Transverse colon (tissue), 4 donors: ENCODE measurements at regions not wholly inside any gene's neighbourhood (a gene's known extent, or its start where the extent isn't known, plus 50 kb on each side); places are given as distances from the start of the nearest gene placed in this dataset.

Experiments
- DNase-seq: peaks from one replicate; pipeline ENCODE4 v3.0.0-alpha.2; 2019
- H3K27ac ChIP-seq, 4 donors: fragments of 200-600 bp; sonication (generic); 2 replicates each; pipeline ENCODE4 v1.5.1; 2016 to 2018; ENCODE audit warnings: inconsistent platforms in 4 of 4
- H3K27me3 ChIP-seq: fragments of 200-600 bp; sonication (generic); 2 replicates; pipeline ENCODE4 v1.5.1; 2017; ENCODE audit warnings: inconsistent platforms
- H3K36me3 ChIP-seq, 4 donors: fragments of 200-600 bp; sonication (generic); 2 replicates each; pipeline ENCODE4 v1.5.1; 2017 to 2019; ENCODE audit warnings: inconsistent platforms in 4 of 4
- H3K4me1 ChIP-seq, 4 donors: fragments of 200-600 bp; sonication (generic); 2 replicates each; pipeline ENCODE4 v1.5.1; 2017 to 2020; ENCODE audit warnings: inconsistent platforms in 4 of 4
- H3K4me3 ChIP-seq, 4 donors: fragments of 200-600 bp; sonication (generic); 1 replicate in 1 of 4; 2 replicates in 3 of 4; pipeline versions ENCODE4 v1.5.1 to v1.6.1; 2017 to 2019; ENCODE audit warnings: inconsistent platforms in 4 of 4
- H3K9me3 ChIP-seq, 2 donors: fragments of 200-600 bp; sonication (generic); 2 replicates each; pipeline ENCODE4 v1.5.1; 2017 to 2019; ENCODE audit warnings: inconsistent platforms in 2 of 2
- EP300 ChIP-seq: sonication (generic); formaldehyde crosslinking; IDR thresholded peaks from one replicate; pipeline ENCODE4 v1.6.1; 2017; ENCODE audit warnings: antibody characterized with exemption, low read depth
- POLR2A ChIP-seq: fragments of 450-650 bp; IDR thresholded peaks from one replicate; pipeline ENCODE4 v1.6.1; 2016; ENCODE audit warnings: antibody characterized with exemption, mild to moderate bottlenecking, moderate library complexity
- POLR2AphosphoS5 ChIP-seq, 3 donors: sonication (generic); formaldehyde crosslinking; IDR thresholded peaks; one replicate each; pipeline ENCODE4 v1.6.1; 2016; ENCODE audit warnings: antibody characterized with exemption in 3 of 3
- WGBS, 2 donors: methylation state at CpG; one replicate each; pipeline ENCODE4 v1.1.5; 2018; ENCODE audit warnings: low coverage in 1 of 2; 5-methylcytosine and 5-hydroxymethylcytosine counted together
- in situ Hi-C, 4 donors: fragments of 200-750 bp; cut with MboI; loops; one replicate each; pipeline versions ENCODE4 v1.15.0 to v1.15.1; 2017; ENCODE audit warnings: low sequenced_read_pairs in 3 of 4, low pct_ligation_motif_present in 1 of 4, low pct_unique_long_range_greater_than_20kb in 1 of 4
- intact Hi-C: fragments of 100-400 bp; cut with DNase I; formaldehyde crosslinking; loops from one replicate; pipeline ENCODE4 v1.15.1; 2023; ENCODE audit warnings: low total_unique reads
- TF ChIP-seq, protein P1 (sequence below), 5 experiments: fragments of 200-600 bp in 3 of 5; fragments of 450-650 bp in 2 of 5; sonication (generic) in 3 of 5; IDR thresholded peaks; 1 replicate in 2 of 5; 2 replicates in 3 of 5; pipeline ENCODE4 v1.5.1; 2016 to 2017; ENCODE audit warnings: antibody characterized with exemption in 5 of 5, inconsistent platforms in 3 of 5, mild to moderate bottlenecking in 2 of 5, moderate library complexity in 1 of 5

DNA sequence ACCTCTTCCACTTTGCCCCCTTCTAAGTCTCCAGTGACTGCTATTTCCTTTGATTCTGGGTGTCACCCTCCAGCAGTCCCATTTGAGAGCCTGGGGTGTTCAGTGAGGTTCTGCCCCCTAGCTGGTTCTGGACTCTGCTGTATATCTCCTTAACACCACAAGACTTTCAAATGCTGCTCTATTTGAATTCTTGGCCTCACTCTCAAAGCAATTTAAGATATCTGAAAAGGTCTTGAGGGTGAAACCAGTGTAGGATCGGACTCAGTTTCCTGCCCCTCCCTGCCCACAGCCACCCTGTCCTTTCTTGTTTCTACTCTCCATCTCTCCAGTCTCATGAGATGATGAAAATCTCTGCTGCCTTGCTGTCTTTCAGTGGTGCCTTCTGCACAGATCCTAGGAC lies 280.9 kb downstream of the TENT4A start:
- intact Hi-C loops (no loop called here), in situ Hi-C loops (no loop called here)
- TF ChIP-seq EP300 (no peak), POLR2A (no peak), POLR2AphosphoS5 (IDR thresholded peaks at IDR 0.05) (no peak)
- TF ChIP-seq, protein P1, sequence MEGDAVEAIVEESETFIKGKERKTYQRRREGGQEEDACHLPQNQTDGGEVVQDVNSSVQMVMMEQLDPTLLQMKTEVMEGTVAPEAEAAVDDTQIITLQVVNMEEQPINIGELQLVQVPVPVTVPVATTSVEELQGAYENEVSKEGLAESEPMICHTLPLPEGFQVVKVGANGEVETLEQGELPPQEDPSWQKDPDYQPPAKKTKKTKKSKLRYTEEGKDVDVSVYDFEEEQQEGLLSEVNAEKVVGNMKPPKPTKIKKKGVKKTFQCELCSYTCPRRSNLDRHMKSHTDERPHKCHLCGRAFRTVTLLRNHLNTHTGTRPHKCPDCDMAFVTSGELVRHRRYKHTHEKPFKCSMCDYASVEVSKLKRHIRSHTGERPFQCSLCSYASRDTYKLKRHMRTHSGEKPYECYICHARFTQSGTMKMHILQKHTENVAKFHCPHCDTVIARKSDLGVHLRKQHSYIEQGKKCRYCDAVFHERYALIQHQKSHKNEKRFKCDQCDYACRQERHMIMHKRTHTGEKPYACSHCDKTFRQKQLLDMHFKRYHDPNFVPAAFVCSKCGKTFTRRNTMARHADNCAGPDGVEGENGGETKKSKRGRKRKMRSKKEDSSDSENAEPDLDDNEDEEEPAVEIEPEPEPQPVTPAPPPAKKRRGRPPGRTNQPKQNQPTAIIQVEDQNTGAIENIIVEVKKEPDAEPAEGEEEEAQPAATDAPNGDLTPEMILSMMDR (IDR thresholded peaks at IDR 0.05) = no peak
- DNase-seq = no peak
- H3K4me3 ChIP-seq = no peak overlapping the region
- H3K27ac ChIP-seq = no peak overlapping the region
- WGBS, 2 donors = 82 to 100% methylated on average over 1 of the region's 1 CpG
- H3K36me3 ChIP-seq = no peaks in the 10 kb centered on the region
- no peaks in the 10 kb centered on the region for H3K4me1 ChIP-seq
- no peaks in the 10 kb centered on the region for H3K9me3 ChIP-seq
- H3K27me3 ChIP-seq = no peaks in the 10 kb centered on the region

GRCh38 chr5:6995115-6995514 lies 281.9 kb downstream of the TENT4A start:
- no peak overlapping the region for H3K4me3 ChIP-seq
- DNase-seq = no peak

DNA sequence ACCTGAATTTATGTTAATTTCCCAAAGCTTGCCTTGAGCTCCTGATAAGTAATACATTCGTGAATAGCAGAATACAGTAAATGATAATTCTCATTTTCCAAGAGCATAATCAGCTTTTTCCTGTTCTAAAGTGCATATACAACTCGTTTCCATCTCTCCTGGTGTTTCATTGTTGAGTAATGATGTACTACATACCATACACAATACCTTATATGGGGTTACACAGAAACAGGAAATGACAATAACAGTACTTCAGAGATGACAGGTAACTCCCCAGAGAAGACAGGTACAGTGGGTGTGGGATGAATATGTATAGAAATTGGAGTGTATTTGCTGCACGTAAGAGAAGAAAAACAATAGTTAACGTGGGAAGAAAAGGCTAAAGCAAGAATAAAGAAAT lies 287.1 kb downstream of the TENT4A start:
- 45 to 52% methylated on average over 4 of the region's 4 CpGs for whole genome bisulfite sequencing, 2 donors
- Histone ChIP-seq H3K27me3 (no peaks in the 10 kb centered on the region), H3K4me1 (no peaks in the 10 kb centered on the region), H3K4me3 (no peak overlapping the region), H3K27ac (no peak overlapping the region), H3K36me3 (no peaks in the 10 kb centered on the region), H3K9me3 (no peaks in the 10 kb centered on the region)
- TF ChIP-seq, protein P1 (IDR thresholded peaks at IDR 0.05) = no peak
- TF ChIP-seq EP300 (no peak), POLR2A (no peak), POLR2AphosphoS5 (IDR thresholded peaks at IDR 0.05) (no peak)
- in situ Hi-C loops = no loop called here
- intact Hi-C loops = no loop called here
- DNase-seq = no peak

More at GRCh38 chr5:6995115-6995514, 281.9 kb downstream of the TENT4A start:
- WGBS, 2 donors = 31 to 57% methylated on average over 2 of the region's 2 CpGs
- no peaks in the 10 kb centered on the region for H3K9me3 ChIP-seq
- TF ChIP-seq EP300 = no peak
- TF ChIP-seq, protein P1 (IDR thresholded peaks at IDR 0.05) = no peak
- H3K4me1 ChIP-seq = no peaks in the 10 kb centered on the region
- no peaks in the 10 kb centered on the region for H3K27me3 ChIP-seq
- intact Hi-C loops = no loop called here
- H3K36me3 ChIP-seq = no peaks in the 10 kb centered on the region
- no peak overlapping the region for H3K27ac ChIP-seq
- in situ Hi-C loops = no loop called here

GRCh38 chr5:7010591-7010990 lies 297.4 kb downstream of the TENT4A start:
- Histone ChIP-seq H3K9me3 (no peaks in the 10 kb centered on the region), H3K27ac (no peak overlapping the region), H3K4me1 (no peaks in the 10 kb centered on the region), H3K36me3 (no peaks in the 10 kb centered on the region), H3K4me3 (no peak overlapping the region), H3K27me3 (no peaks in the 10 kb centered on the region)
- in situ Hi-C loops = no loop called here
- WGBS, 2 donors = 33 to 63% methylated on average over 3 to 6 of the region's 6 CpGs
- DNase-seq = no peak
- no peak for TF ChIP-seq POLR2AphosphoS5 (IDR thresholded peaks at IDR 0.05)
- no peak for TF ChIP-seq EP300
- no peak for TF ChIP-seq POLR2A
- TF ChIP-seq, protein P1 (IDR thresholded peaks at IDR 0.05) = no peak
- intact Hi-C loops = no loop called here
